Breast epithelium (tissue), 3 donors: ENCODE measurements at regions not wholly inside any gene's neighbourhood (a gene's known extent, or its start where the extent isn't known, plus 50 kb on each side); places are given as distances from the start of the nearest gene placed in this dataset.

ENCODE experiments used
- CTCF ChIP-seq, 3 donors: fragments of 450-650 bp; IDR thresholded peaks; one replicate each; pipeline ENCODE4 v1.5.1; 2016 to 2017; ENCODE audit warnings: antibody characterized with exemption in 3 of 3, mild to moderate bottlenecking in 3 of 3, moderate library complexity in 3 of 3
- POLR2AphosphoS5 ChIP-seq, 3 donors: sonication (generic); formaldehyde crosslinking; IDR thresholded peaks; one replicate each; pipeline ENCODE4 v1.6.1; 2017; ENCODE audit warnings: antibody characterized with exemption in 3 of 3

GRCh38 chr18:46274266-46274665, 170.1 kb downstream of the HAUS1 start:
- TF ChIP-seq CTCF (IDR thresholded peaks at IDR 0.05): no peak
- no peak for TF ChIP-seq POLR2AphosphoS5 (IDR thresholded peaks at IDR 0.05)
